HG03064 (cell line): ENCODE measurements at regions not wholly inside any gene's neighbourhood (a gene's known extent, or its start where the extent isn't known, plus 50 kb on each side); places are given as distances from the start of the nearest gene placed in this dataset.
"Not testable (repeated sequence)": the region's sequence is repeated elsewhere in the genome, so short reads cannot be mapped to it uniquely, and the experiment has no call there.

ENCODE experiments used
- ATAC-seq: cut with Tn5 transposase; IDR thresholded peaks from one replicate; pipeline ENCODE4 v1.9.1; 2021; ENCODE audit warnings: low read depth; ENCODE audit not compliant: unreplicated experiment

GRCh38 chrX:114037515-114037914 is 546.4 kb upstream of the HTR2C start:
- no peak for ATAC-seq

- ATAC-seq = no peak
Observed at GRCh38 chrX:114028907-114029662, 554.8 kb upstream of the HTR2C start.

- ATAC-seq = no peak
Observed at GRCh38 chrX:114017086-114017485, 566.8 kb upstream of the HTR2C start.

GRCh38 chrX:114015966-114016365 is 567.9 kb upstream of the HTR2C start:
- no peak for ATAC-seq

- ATAC-seq = no peak
Observed at GRCh38 chrX:114006664-114007063, 577.2 kb upstream of the HTR2C start.

- no peak for ATAC-seq
Observed at GRCh38 chrX:113996781-113997180, 587.1 kb upstream of the HTR2C start.

GRCh38 chrX:113991720-113992119 is 592.2 kb upstream of the HTR2C start:
- ATAC-seq = not testable (repeated sequence)

- ATAC-seq = not testable (repeated sequence)
Observed at GRCh38 chrX:113990669-113991068, 593.2 kb upstream of the HTR2C start.

- not testable (repeated sequence) for ATAC-seq
Observed at GRCh38 chrX:113988315-113988935, 595.5 kb upstream of the HTR2C start.

- no peak for ATAC-seq
Observed at GRCh38 chrX:113986427-113986826, 597.5 kb upstream of the HTR2C start.

GRCh38 chrX:113982766-113983165 is 601.1 kb upstream of the HTR2C start:
- ATAC-seq = no peak

- no peak for ATAC-seq
Observed at GRCh38 chrX:113980953-113981352, 602.9 kb upstream of the HTR2C start.

- no peak for ATAC-seq
Observed at GRCh38 chrX:113977887-113978286, 606.0 kb upstream of the HTR2C start.

- no peak for ATAC-seq
Observed at GRCh38 chrX:113975441-113975840, 608.4 kb upstream of the HTR2C start.

GRCh38 chrX:113974881-113975280 is 609.0 kb upstream of the HTR2C start:
- ATAC-seq = no peak

GRCh38 chrX:113973706-113974105 is 610.2 kb upstream of the HTR2C start:
- no peak for ATAC-seq

GRCh38 chrX:113966791-113967190 is 617.1 kb upstream of the HTR2C start:
- ATAC-seq = no peak

- ATAC-seq = no peak
Observed at GRCh38 chrX:113962343-113962742, 621.5 kb upstream of the HTR2C start.

GRCh38 chrX:113959912-113960626 is 623.8 kb upstream of the HTR2C start:
- ATAC-seq = no peak

- no peak for ATAC-seq
Observed at GRCh38 chrX:113956936-113957335, 627.0 kb upstream of the HTR2C start.

- no peak for ATAC-seq
Observed at GRCh38 chrX:113954297-113954696, 629.6 kb upstream of the HTR2C start.
